ENCODE measurements at regions not wholly inside any gene's neighbourhood (a gene's known extent, or its start where the extent isn't known, plus 50 kb on each side); places are given as distances from the start of the nearest gene placed in this dataset.

GRCh38 chr11:106520920-106521319 is 443.5 kb downstream of the AASDHPPT start:
- Histone ChIP-seq H3K4me2 (replicated peaks; ENCODE audit: extremely low read depth, low read length, poor library complexity, severe bottlenecking) (no peak overlapping the region), H3K9me3 (replicated peaks in 1 of 2; ENCODE audit: control insufficient read depth in 1 of 2, insufficient read depth in 1 of 2, low read length in 2 of 2) (no peaks in the 10 kb centered on the region), H3K27me3 (ENCODE audit: control insufficient read depth in 2 of 2, insufficient read depth in 2 of 2, low read length in 2 of 2) (no peaks in the 10 kb centered on the region), H3K9ac (ENCODE audit: insufficient read depth, low read length, poor library complexity, severe bottlenecking) (no peak overlapping the region), H4K20me1 (ENCODE audit: insufficient read depth, low read length) (no peaks in the 10 kb centered on the region), H3K4me3 (replicated peaks in 1 of 3; ENCODE audit: low read depth in 2 of 3, low read length in 3 of 3) (no peak overlapping the region), H3K4me1 (ENCODE audit: control insufficient read depth in 1 of 2, insufficient read depth in 2 of 2, low read length in 2 of 2) (no peaks in the 10 kb centered on the region), H3K27ac (ENCODE audit: low read depth in 1 of 2, low read length in 2 of 2) (no peak overlapping the region), H2AFZ (ENCODE audit: insufficient read depth, low read depth, low read length, poor library complexity, severe bottlenecking) (no peak overlapping the region), H3K36me3 (replicated peaks in 1 of 2; ENCODE audit: control insufficient read depth in 1 of 2, insufficient read depth in 2 of 2, low read length in 2 of 2) (no peaks in the 10 kb centered on the region), H3K79me2 (ENCODE audit: insufficient read depth, low read length) (no peaks in the 10 kb centered on the region)
- Mint-ChIP-seq H3K9me3 (peaks cover 0 to 2% (median 0%) of the 10 kb centered on the region in 7 donors), H3K36me3 (no peaks in the 10 kb centered on the region), H3K27me3 (ENCODE audit: low read depth in 3 of 3) (peaks cover 0 to 1% (median 0%) of the 10 kb centered on the region in 3 donors), H3K4me1 (no peaks in the 10 kb centered on the region), H3K27ac (no peak overlapping the region), H3K4me3 (no peak overlapping the region)
- no peak for DNase-seq
- TF ChIP-seq CTCF (IDR thresholded peaks at IDR 0.05) = no peak
- intact Hi-C loops (cut with micrococcal nuclease) = no loop called here
- no CpG with 5 or more reads among the region's 1 CpG for WGBS (ENCODE audit: insufficient coverage)

DNA sequence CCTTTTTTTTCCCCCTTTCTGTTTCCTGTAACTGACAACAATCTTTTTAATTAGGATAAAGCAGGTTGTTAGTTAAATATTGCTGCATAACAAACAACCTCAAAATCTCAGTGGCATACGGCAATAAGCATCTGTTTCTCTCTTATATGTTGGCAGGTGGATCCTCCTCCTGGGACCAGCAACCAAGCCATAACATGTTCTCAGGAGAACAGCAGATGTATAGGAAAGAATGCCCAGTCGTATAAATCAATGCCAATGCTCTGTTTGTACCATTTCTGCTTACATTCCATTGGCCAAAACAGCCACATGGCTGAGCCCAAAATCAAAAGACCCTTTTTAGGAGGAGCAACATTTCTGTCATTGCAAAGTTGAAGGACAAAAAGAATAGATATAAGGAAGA is 445.7 kb downstream of the AASDHPPT start:
- no peak overlapping the region for H3K4me2 ChIP-seq (replicated peaks; ENCODE audit: extremely low read depth, low read length, poor library complexity, severe bottlenecking)
- H3K9ac ChIP-seq (ENCODE audit: insufficient read depth, low read length, poor library complexity, severe bottlenecking) = no peak overlapping the region
- H2AFZ ChIP-seq (ENCODE audit: insufficient read depth, low read depth, low read length, poor library complexity, severe bottlenecking) = no peak overlapping the region
- H4K20me1 ChIP-seq (ENCODE audit: insufficient read depth, low read length) = no peaks in the 10 kb centered on the region
- no peak overlapping the region for H3K27ac ChIP-seq (ENCODE audit: low read depth in 1 of 2, low read length in 2 of 2)
- H3K4me1 ChIP-seq (ENCODE audit: control insufficient read depth in 1 of 2, insufficient read depth in 2 of 2, low read length in 2 of 2) = no peaks in the 10 kb centered on the region
- TF ChIP-seq CTCF (IDR thresholded peaks at IDR 0.05) = no peak
- H3K9me3 Mint-ChIP-seq = peaks cover 0 to 6% (median 2%) of the 10 kb centered on the region in 7 donors
- DNase-seq = no peak
- WGBS (ENCODE audit: insufficient coverage) = 60% methylated on average over 1 of the region's 2 CpGs
- no peaks in the 10 kb centered on the region for H3K4me1 Mint-ChIP-seq
- H3K27me3 ChIP-seq (ENCODE audit: control insufficient read depth in 2 of 2, insufficient read depth in 2 of 2, low read length in 2 of 2) = no peaks in the 10 kb centered on the region
- no peak overlapping the region for H3K4me3 ChIP-seq (replicated peaks in 1 of 3; ENCODE audit: low read depth in 2 of 3, low read length in 3 of 3)
- no peak overlapping the region for H3K4me3 Mint-ChIP-seq
- no peaks in the 10 kb centered on the region for H3K36me3 Mint-ChIP-seq
- H3K9me3 ChIP-seq (replicated peaks in 1 of 2; ENCODE audit: control insufficient read depth in 1 of 2, insufficient read depth in 1 of 2, low read length in 2 of 2) = no peaks in the 10 kb centered on the region
- no peak overlapping the region for H3K27ac Mint-ChIP-seq
- no peaks in the 10 kb centered on the region for H3K36me3 ChIP-seq (replicated peaks in 1 of 2; ENCODE audit: control insufficient read depth in 1 of 2, insufficient read depth in 2 of 2, low read length in 2 of 2)
- H3K79me2 ChIP-seq (ENCODE audit: insufficient read depth, low read length) = no peaks in the 10 kb centered on the region
- intact Hi-C loops (cut with micrococcal nuclease) = no loop called here
- H3K27me3 Mint-ChIP-seq (ENCODE audit: low read depth in 3 of 3) = peaks cover 0 to 1% (median 0%) of the 10 kb centered on the region in 3 donors
